H1 (cell line): ENCODE measurements at regions not wholly inside any gene's neighbourhood (a gene's known extent, or its start where the extent isn't known, plus 50 kb on each side); places are given as distances from the start of the nearest gene placed in this dataset.

Source experiments
- CTCF ChIA-PET: fragments of 300-600 bp; sonication (Branson Sonifier 250); formaldehyde crosslinking; loops from one replicate; lab custom pipeline; 2021; ENCODE audit not compliant: partially characterized antibody; lab: Charles Lee
- POLR2A ChIA-PET: fragments of 300-600 bp; sonication (Branson Sonifier 250); formaldehyde crosslinking; loops from one replicate; lab custom pipeline; 2021; ENCODE audit warnings: inconsistent platforms; ENCODE audit not compliant: partially characterized antibody; lab: Charles Lee
- DNase-seq, 2 experiments: peaks; one replicate each; pipeline versions ENCODE4 v3.0.0 to v3.0.0-alpha.2; 2010 to 2022; ENCODE audit warnings: low spot score in 2 of 2, low read depth in 1 of 2, mixed read lengths in 1 of 2
- FAIRE-seq: peaks from 2 replicates; lab custom pipeline; 2011; peaks lifted over from hg19 to GRCh38; lab: Jason Lieb, UNC
- H2AFZ ChIP-seq: 2 replicates; pipeline ENCODE4 v1.8.1; 2012; ENCODE audit warnings: low read length, inconsistent platforms
- H2AK5ac ChIP-seq: 2 replicates; pipeline ENCODE4 v1.6.1; 2013; ENCODE audit warnings: low read depth, low read length
- H2BK120ac ChIP-seq: replicated peaks from 2 replicates; pipeline ENCODE3; 2013; ENCODE audit warnings: low read depth, low read length, inconsistent platforms
- H2BK12ac ChIP-seq: 2 replicates; pipeline ENCODE4 v1.6.1; 2013; ENCODE audit warnings: low read depth, low read length
- H2BK15ac ChIP-seq: 2 replicates; pipeline ENCODE4 v1.6.1; 2013; ENCODE audit warnings: low read length
- H2BK20ac ChIP-seq: 2 replicates; pipeline ENCODE4 v1.6.1; 2013; ENCODE audit warnings: low read length
- H2BK5ac ChIP-seq: 2 replicates; pipeline ENCODE4 v1.6.1; 2013; ENCODE audit warnings: low read depth, low read length
- H3K14ac ChIP-seq: 2 replicates; pipeline ENCODE4 v1.6.1; 2013; ENCODE audit warnings: inconsistent platforms; ENCODE audit not compliant: insufficient read length
- H3K18ac ChIP-seq: 2 replicates; pipeline ENCODE4 v1.6.1; 2013; ENCODE audit warnings: low read length; ENCODE audit errors: extremely low read depth
- H3K23ac ChIP-seq: 2 replicates; pipeline ENCODE4 v1.6.1; 2013; ENCODE audit warnings: inconsistent platforms; ENCODE audit not compliant: insufficient read length
- H3K23me2 ChIP-seq: 2 replicates; pipeline ENCODE4 v1.6.1; 2013; ENCODE audit warnings: low read depth, low read length
- H3K27ac ChIP-seq: 2 replicates; pipeline ENCODE4 v1.6.1; 2011; ENCODE audit warnings: low read depth, low read length, inconsistent platforms
- H3K27me3 ChIP-seq, 4 experiments: replicated peaks in 1 of 4; 1 replicate in 1 of 4; 2 replicates in 3 of 4; pipeline versions ENCODE4 v1.6.1 to v1.8.1; 2011 to 2013; ENCODE audit warnings: low read length in 3 of 4, mild to moderate bottlenecking in 3 of 4, inconsistent platforms in 2 of 4, mixed read lengths in 2 of 4, moderate library complexity in 1 of 4; ENCODE audit not compliant: control insufficient read depth in 3 of 4, insufficient read depth in 3 of 4; ENCODE audit errors: extremely low read depth in 1 of 4
- H3K36me3 ChIP-seq, 4 experiments: 2 replicates each; pipeline versions ENCODE4 v1.6.1 to v1.8.1; 2011 to 2013; ENCODE audit warnings: mild to moderate bottlenecking in 4 of 4, low read length in 3 of 4, moderate library complexity in 2 of 4, control low read depth in 1 of 4, inconsistent platforms in 1 of 4; ENCODE audit not compliant: insufficient read depth in 4 of 4, control insufficient read depth in 2 of 4
- H3K4ac ChIP-seq: replicated peaks from 2 replicates; pipeline ENCODE3; 2013; ENCODE audit warnings: low read length, low read depth, mixed read lengths, inconsistent platforms; ENCODE audit not compliant: insufficient read length
- H3K4me1 ChIP-seq, 4 experiments: replicated peaks in 1 of 4; 1 replicate in 1 of 4; 2 replicates in 3 of 4; pipeline versions ENCODE4 v1.6.1 to v1.8.1; 2011 to 2013; ENCODE audit warnings: low read length in 3 of 4, inconsistent platforms in 2 of 4, mixed read lengths in 1 of 4; ENCODE audit not compliant: insufficient read depth in 4 of 4, control insufficient read depth in 3 of 4
- H3K4me2 ChIP-seq, 2 experiments: 2 replicates each; pipeline versions ENCODE4 v1.6.1 to v1.8.1; 2011 to 2013; ENCODE audit warnings: low read depth in 2 of 2, low read length in 2 of 2, control low read depth in 1 of 2, inconsistent platforms in 1 of 2, mild to moderate bottlenecking in 1 of 2; ENCODE audit not compliant: insufficient read depth in 1 of 2
- H3K4me3 ChIP-seq, 4 experiments: fragments of 200-600, 300-600 bp in 1 of 4; sonication (generic), shearing (Covaris generic), sonication (Bioruptor Twin) in 1 of 4; 2 replicates each; pipeline versions ENCODE4 v1.5.1 to v1.8.1; 2011 to 2016; ENCODE audit warnings: low read length in 4 of 4, low read depth in 3 of 4, control low read depth in 2 of 4, inconsistent platforms in 2 of 4, mild to moderate bottlenecking in 2 of 4, mixed read lengths in 1 of 4, moderate library complexity in 1 of 4; ENCODE audit not compliant: insufficient read depth in 2 of 4; ENCODE audit errors: extremely low read depth in 1 of 4
- H3K56ac ChIP-seq: replicated peaks from 2 replicates; pipeline ENCODE3; 2013; ENCODE audit warnings: low read depth, mild to moderate bottlenecking, mixed read lengths, low read length, inconsistent platforms; ENCODE audit not compliant: insufficient read length
- H3K79me1 ChIP-seq: 2 replicates; pipeline ENCODE4 v1.6.1; 2013; ENCODE audit warnings: low read depth, low read length, control low read depth
- H3K79me2 ChIP-seq, 2 experiments: 2 replicates each; pipeline versions ENCODE4 v1.6.1 to v1.8.1; 2012 to 2013; ENCODE audit warnings: low read length in 2 of 2, mild to moderate bottlenecking in 2 of 2, inconsistent platforms in 1 of 2; ENCODE audit not compliant: insufficient read depth in 2 of 2, control insufficient read depth in 1 of 2
- H3K9ac ChIP-seq, 4 experiments: replicated peaks in 1 of 4; 1 replicate in 1 of 4; 2 replicates in 3 of 4; pipeline versions ENCODE4 v1.6.1 to v1.8.1; 2011 to 2013; ENCODE audit warnings: low read depth in 3 of 4, low read length in 3 of 4, control low read depth in 2 of 4, mild to moderate bottlenecking in 2 of 4, moderate library complexity in 2 of 4, inconsistent platforms in 1 of 4; ENCODE audit errors: extremely low read depth in 1 of 4
- H3K9me3 ChIP-seq, 2 experiments: 2 replicates each; pipeline versions ENCODE4 v1.6.1 to v1.8.1; 2012 to 2013; ENCODE audit warnings: mild to moderate bottlenecking in 2 of 2, moderate library complexity in 2 of 2, control low read depth in 1 of 2, inconsistent platforms in 1 of 2, low read depth in 1 of 2, low read length in 1 of 2, mixed read lengths in 1 of 2; ENCODE audit not compliant: insufficient read depth in 2 of 2
- H4K20me1 ChIP-seq, 2 experiments: replicated peaks in 1 of 2; 2 replicates each; pipeline versions ENCODE3 to v1.8.1; 2011 to 2013; ENCODE audit warnings: inconsistent platforms in 2 of 2, low read length in 2 of 2, mild to moderate bottlenecking in 1 of 2; ENCODE audit not compliant: insufficient read depth in 2 of 2, control insufficient read depth in 1 of 2
- H4K5ac ChIP-seq: 2 replicates; pipeline ENCODE4 v1.6.1; 2013; ENCODE audit warnings: low read length, low read depth, mixed read lengths, inconsistent platforms; ENCODE audit not compliant: insufficient read length
- H4K8ac ChIP-seq: 2 replicates; pipeline ENCODE4 v1.8.0; 2013; ENCODE audit warnings: mild to moderate bottlenecking, moderate library complexity, low read length, inconsistent platforms; ENCODE audit not compliant: insufficient read depth; ENCODE audit errors: extremely low read depth
- H4K91ac ChIP-seq: replicated peaks from 2 replicates; pipeline ENCODE3; 2013; ENCODE audit warnings: low read length, mixed read lengths, inconsistent platforms; ENCODE audit not compliant: insufficient read length
- GTF2F1 ChIP-seq: IDR thresholded peaks from 2 replicates; pipeline ENCODE4 v1.6.1; 2012; ENCODE audit warnings: low read depth, low read length, improper control_type of control experiment, borderline replicate concordance
- JUND ChIP-seq: IDR thresholded peaks from 2 replicates; pipeline ENCODE4 v1.6.1; 2011; ENCODE audit warnings: mild to moderate bottlenecking, improper control_type of control experiment, low read length
- KDM5A ChIP-seq: fragments of 200-600 bp; IDR thresholded peaks from 2 replicates; pipeline ENCODE4 v1.7.1; 2012; ENCODE audit warnings: mild to moderate bottlenecking, low read length, inconsistent platforms, mixed read lengths
- RBBP5 ChIP-seq: IDR thresholded peaks from 2 replicates; pipeline ENCODE4 v1.7.1; 2012; ENCODE audit warnings: low read depth, mild to moderate bottlenecking, inconsistent platforms, low read length, moderate library complexity, borderline replicate concordance
- RFX5 ChIP-seq: IDR thresholded peaks from 2 replicates; pipeline ENCODE4 v1.6.1; 2011; ENCODE audit warnings: low read depth, low read length, improper control_type of control experiment, borderline replicate concordance
- WGBS, 2 experiments: shearing (Covaris generic) in 1 of 2; methylation state at CpG; one replicate each; pipeline versions ENCODE4 v1.1.6 to v1.1.7; 2013 to 2015; ENCODE audit warnings: low lambda C conversion rate in 2 of 2, mixed read lengths in 2 of 2, inconsistent platforms in 1 of 2, low coverage in 1 of 2, missing lambda C conversion rate in 1 of 2; ENCODE audit not compliant: insufficient replicate concordance in 2 of 2, insufficient coverage in 1 of 2, insufficient read length in 1 of 2; ENCODE audit errors: extremely low coverage in 1 of 2, missing lambda C conversion rate in 1 of 2; 5-methylcytosine and 5-hydroxymethylcytosine counted together

GRCh38 chr13:73698859-73699258 lies 435.3 kb downstream of the KLF12 start:
- no peaks in the 10 kb centered on the region for H3K27me3 ChIP-seq
- H3K9me3 ChIP-seq, result no peaks in the 10 kb centered on the region
- H3K18ac ChIP-seq, result no peak overlapping the region
- H3K23me2 ChIP-seq, result no peaks in the 10 kb centered on the region
- ChIA-PET POLR2A (no interaction called here), CTCF (interaction anchor here (0.5 to 2.5 kb wide), 2 partner anchors 12 to 734 kb away, joined by 3 to 9 read pairs; no protein-coding TSS in a partner anchor)
- FAIRE-seq, result no peak
- H4K91ac ChIP-seq, result no peak overlapping the region
- no peak overlapping the region for H2AFZ ChIP-seq
- H2BK15ac ChIP-seq, result no peak overlapping the region
- H4K8ac ChIP-seq, result no peak overlapping the region
- no peak overlapping the region for H2BK12ac ChIP-seq
- no peak overlapping the region for H2BK20ac ChIP-seq
- 67% methylated on average over 2 of the region's 3 CpGs; no CpG with 5 or more reads in 1 of the 2 experiments for WGBS, 2 experiments
- no peak overlapping the region for H3K56ac ChIP-seq
- no peak overlapping the region for H3K9ac ChIP-seq
- no peak overlapping the region for H4K5ac ChIP-seq
- H3K14ac ChIP-seq, result no peak overlapping the region
- DNase-seq, result no peak
- H3K23ac ChIP-seq, result no peak overlapping the region
- no peaks in the 10 kb centered on the region for H3K79me1 ChIP-seq
- H3K79me2 ChIP-seq, result no peaks in the 10 kb centered on the region
- H2BK120ac ChIP-seq, result no peak overlapping the region
- TF ChIP-seq RFX5 (no peak), JUND (no peak), KDM5A (no peak), RBBP5 (no peak), GTF2F1 (no peak)
- no peak overlapping the region for H2BK5ac ChIP-seq
- peaks cover 3 to 18% (median 9%) of the 10 kb centered on the region in 4 experiments for H3K4me1 ChIP-seq
- H3K27ac ChIP-seq, result no peak overlapping the region
- H3K36me3 ChIP-seq, result no peaks in the 10 kb centered on the region
- no peak overlapping the region for H3K4ac ChIP-seq
- H2AK5ac ChIP-seq, result no peak overlapping the region
- H3K4me3 ChIP-seq, result no peak overlapping the region
- H4K20me1 ChIP-seq, result no peaks in the 10 kb centered on the region
- H3K4me2 ChIP-seq, result no peak overlapping the region
